Right cardiac atrium (tissue), 5 donors: ENCODE measurements at regions not wholly inside any gene's neighbourhood (a gene's known extent, or its start where the extent isn't known, plus 50 kb on each side); places are given as distances from the start of the nearest gene placed in this dataset.
"Not testable (repeated sequence)": the region's sequence is repeated elsewhere in the genome, so short reads cannot be mapped to it uniquely, and the experiment has no call there.

ENCODE experiments used
- ATAC-seq, 2 donors: fragments of 200-7000 bp; cut with Tn5 transposase; one replicate each; pipeline versions ENCODE4 v1.8.0 to v1.9.1; 2020; ENCODE audit warnings: moderate library complexity in 2 of 2, mild to moderate bottlenecking in 1 of 2
- DNase-seq, 3 donors: peaks; one replicate each; pipeline ENCODE4 v3.0.0-alpha.2; 2020
- H3K27ac ChIP-seq: one replicate; pipeline ENCODE4 v1.5.1; 2013; ENCODE audit warnings: mild to moderate bottlenecking, low read length, control low read depth, moderate library complexity
- H3K27me3 ChIP-seq: one replicate; pipeline ENCODE4 v1.6.1; 2013; ENCODE audit not compliant: control insufficient read depth, insufficient read depth
- H3K4me1 ChIP-seq: one replicate; pipeline ENCODE4 v1.6.1; 2013; ENCODE audit warnings: low read length; ENCODE audit not compliant: control insufficient read depth, insufficient read depth
- H3K4me3 ChIP-seq: one replicate; pipeline ENCODE4 v1.5.1; 2013; ENCODE audit warnings: low read length, control low read depth
- H3K9me3 ChIP-seq: one replicate; pipeline ENCODE4 v1.6.1; 2013; ENCODE audit warnings: low read length; ENCODE audit not compliant: control insufficient read depth
- WGBS: extraction: QIAGEN DNeasy Blood & Tissue Kit; methylation state at CpG from one replicate; pipeline ENCODE4 v1.1.7; 2013; 5-methylcytosine and 5-hydroxymethylcytosine counted together
- intact Hi-C, 4 donors: fragments of 100-400 bp; cut with DNase I; formaldehyde crosslinking; loops; one replicate each; pipeline versions ENCODE4 v1.11.0 to v1.14.0; 2022 to 2023
- donor health status: healthy with polysubstance abuse.
- donor health status: DM: no; HTN: yes; CAD: no.
- donor health status: DM: no; HTN: no; CAD: no.
- donor health status: DM: no; HTN: yes; CAD: no; lungs with severe emphysema.
- donor health status: DM: yes; HTN: yes; CAD: no.

DNA sequence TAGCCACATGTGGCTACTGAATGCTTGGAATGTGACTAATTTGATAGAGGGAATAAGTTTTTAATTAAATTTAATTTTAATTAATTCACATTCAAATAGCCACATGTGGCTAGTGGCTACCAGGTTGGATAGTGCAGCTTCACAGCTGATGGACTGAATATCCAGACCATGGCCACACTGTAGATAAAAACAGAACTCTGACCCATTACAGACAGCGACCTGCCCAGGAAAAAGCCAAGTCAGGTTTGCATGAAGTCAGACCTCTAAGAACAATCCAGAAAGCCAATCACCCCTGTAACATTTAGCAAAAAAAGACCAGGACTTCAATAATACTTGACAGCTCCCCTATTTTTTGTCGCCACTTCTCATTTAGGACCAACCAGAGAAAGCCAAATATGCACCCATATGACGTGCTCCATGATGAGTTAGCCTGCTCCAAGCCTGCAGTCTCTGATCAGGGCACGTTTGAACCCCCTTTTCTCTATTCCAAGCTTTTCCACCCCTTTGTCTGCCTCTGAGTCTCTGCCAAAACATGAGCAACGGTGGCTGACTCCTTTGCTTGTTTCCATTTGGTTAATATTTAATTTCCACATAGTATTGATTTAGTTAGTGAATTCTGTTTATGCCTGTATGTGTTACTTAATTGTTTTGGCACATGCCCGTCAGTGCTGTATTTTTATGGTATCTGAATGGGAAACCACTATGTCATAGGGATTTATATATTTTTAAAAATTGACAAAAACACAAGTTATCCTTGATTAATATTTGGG is 636.3 kb downstream of the UTRN start:
- no peak for ATAC-seq
- WGBS: 67% methylated on average over 6 of the region's 6 CpGs
- intact Hi-C loops: no loop called here

DNA sequence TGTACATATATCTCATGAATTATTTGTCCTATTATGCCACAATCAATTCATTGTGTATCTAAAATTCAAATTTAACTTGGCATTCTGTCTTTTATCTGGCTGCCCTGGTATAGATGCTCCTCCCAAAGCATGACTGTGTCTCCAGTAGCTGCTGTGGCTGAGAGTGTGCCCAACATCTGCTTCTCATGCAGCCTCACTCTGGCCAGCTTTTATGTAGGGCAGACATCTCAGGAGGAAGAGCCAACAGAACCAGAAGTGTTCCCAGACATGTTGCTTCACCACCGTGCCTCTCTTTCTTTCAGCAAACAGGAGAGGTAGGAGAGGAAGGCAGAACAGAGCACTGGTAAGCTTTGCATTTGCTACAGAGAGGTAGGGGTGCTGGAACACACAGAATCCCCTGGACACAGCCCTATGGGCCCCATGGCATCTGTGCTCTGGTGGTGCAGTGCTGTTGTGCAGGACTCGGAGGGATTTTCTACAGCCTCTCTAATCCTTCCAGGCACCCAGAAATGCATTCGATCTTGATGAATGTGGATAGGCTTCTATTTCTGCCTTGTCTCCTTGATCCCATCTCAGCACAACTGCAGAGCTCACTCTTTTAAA is 637.1 kb downstream of the UTRN start:
- Histone ChIP-seq H3K9me3 (no peaks in the 10 kb centered on the region), H3K27me3 (no peaks in the 10 kb centered on the region), H3K27ac (no peak overlapping the region), H3K4me3 (no peak overlapping the region), H3K4me1 (no peaks in the 10 kb centered on the region)
- WGBS: 60% methylated on average over 3 of the region's 3 CpGs
- peak in 1 of 3 donors; percentile 42 for DNase-seq
- intact Hi-C loops: no loop called here
- ATAC-seq: peak in 1 of 2 donors; percentile 24

More for the DNA sequence above, 636.3 kb downstream of the UTRN start:
- Histone ChIP-seq H3K4me1 (no peaks in the 10 kb centered on the region), H3K4me3 (no peak overlapping the region), H3K27me3 (no peaks in the 10 kb centered on the region), H3K27ac (no peak overlapping the region), H3K9me3 (no peaks in the 10 kb centered on the region)
- no peak for DNase-seq

DNA sequence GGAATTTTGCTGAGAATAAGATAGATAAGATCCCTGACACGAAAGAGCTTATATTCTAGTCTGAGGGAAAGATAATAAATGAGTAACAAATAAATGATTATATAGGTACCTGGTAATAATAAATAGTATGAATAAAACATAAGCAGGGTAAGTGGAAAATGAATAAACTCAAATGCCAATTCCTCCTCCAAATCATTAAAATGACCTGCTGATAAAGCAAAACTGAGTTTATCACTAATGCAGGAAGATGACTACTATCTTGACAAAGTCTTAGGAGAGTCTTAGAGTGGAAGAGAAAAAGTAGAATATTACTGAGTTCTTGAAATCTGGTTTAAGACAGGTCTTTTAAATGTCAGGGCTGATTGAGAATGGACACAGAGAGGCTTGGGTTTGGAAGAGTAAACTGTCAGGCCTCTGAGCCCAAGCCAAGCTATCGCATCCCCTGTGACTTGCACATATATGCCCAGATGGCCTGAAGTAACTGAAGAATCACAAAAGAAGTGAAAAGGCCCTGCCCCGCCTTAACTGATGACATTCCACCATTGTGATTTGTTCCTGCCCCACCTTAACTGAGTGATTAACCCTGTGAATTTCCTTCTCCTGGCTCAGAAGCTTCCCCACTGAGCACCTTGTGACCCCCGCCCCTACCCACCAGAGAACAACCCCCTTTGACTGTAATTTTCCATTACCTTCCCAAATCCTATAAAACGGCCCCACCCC is 637.8 kb downstream of the UTRN start:
- H3K4me3 ChIP-seq, H3K27ac ChIP-seq, DNase-seq, intact Hi-C loops, H3K9me3 ChIP-seq, H3K4me1 ChIP-seq, ATAC-seq, H3K27me3 ChIP-seq: not testable (repeated sequence)
- WGBS: 80% methylated on average over 4 of the region's 5 CpGs

- H3K27ac ChIP-seq, intact Hi-C loops, H3K9me3 ChIP-seq, H3K4me1 ChIP-seq, H3K27me3 ChIP-seq, ATAC-seq, DNase-seq, H3K4me3 ChIP-seq: not testable (repeated sequence)
- WGBS: 94% methylated on average over 4 of the region's 5 CpGs
Measured at GRCh38 chr6:144923491-144923787, 638.3 kb downstream of the UTRN start.

DNA sequence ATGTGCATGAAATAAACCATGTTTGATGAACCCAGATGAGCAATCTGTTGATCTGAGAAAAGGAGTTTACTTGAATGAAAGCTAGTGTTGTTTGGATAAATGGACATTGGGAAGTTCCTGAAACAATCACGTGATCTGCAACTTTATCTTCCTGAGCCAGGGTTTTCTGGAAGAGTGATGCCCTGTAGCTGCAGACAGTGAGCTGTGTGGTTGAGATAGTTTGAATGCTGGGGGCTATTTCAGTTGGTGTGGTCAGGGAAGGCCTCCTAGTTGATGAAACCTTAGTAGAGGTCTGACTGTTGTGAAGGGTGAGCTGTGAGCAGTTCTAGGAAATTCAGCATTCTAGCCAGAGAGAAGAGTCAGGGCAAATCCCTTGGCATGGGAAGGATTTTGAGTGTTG is 643.7 kb downstream of the UTRN start:
- Histone ChIP-seq H3K27me3 (no peaks in the 10 kb centered on the region), H3K9me3 (no peaks in the 10 kb centered on the region), H3K4me3 (no peak overlapping the region), H3K4me1 (no peaks in the 10 kb centered on the region), H3K27ac (no peak overlapping the region)
- DNase-seq: no peak
- 84% methylated on average over 1 of the region's 1 CpG for WGBS
- ATAC-seq: no peak
- intact Hi-C loops: no loop called here

- ATAC-seq (no peak), DNase-seq (no peak)
- Histone ChIP-seq H3K4me1 (no peaks in the 10 kb centered on the region), H3K27me3 (no peaks in the 10 kb centered on the region), H3K27ac (no peak overlapping the region), H3K4me3 (no peak overlapping the region), H3K9me3 (no peaks in the 10 kb centered on the region)
- WGBS: 92% methylated on average over 1 of the region's 1 CpG
- intact Hi-C loops: no loop called here
Measured at GRCh38 chr6:144929262-144929661, 644.1 kb downstream of the UTRN start.

DNA sequence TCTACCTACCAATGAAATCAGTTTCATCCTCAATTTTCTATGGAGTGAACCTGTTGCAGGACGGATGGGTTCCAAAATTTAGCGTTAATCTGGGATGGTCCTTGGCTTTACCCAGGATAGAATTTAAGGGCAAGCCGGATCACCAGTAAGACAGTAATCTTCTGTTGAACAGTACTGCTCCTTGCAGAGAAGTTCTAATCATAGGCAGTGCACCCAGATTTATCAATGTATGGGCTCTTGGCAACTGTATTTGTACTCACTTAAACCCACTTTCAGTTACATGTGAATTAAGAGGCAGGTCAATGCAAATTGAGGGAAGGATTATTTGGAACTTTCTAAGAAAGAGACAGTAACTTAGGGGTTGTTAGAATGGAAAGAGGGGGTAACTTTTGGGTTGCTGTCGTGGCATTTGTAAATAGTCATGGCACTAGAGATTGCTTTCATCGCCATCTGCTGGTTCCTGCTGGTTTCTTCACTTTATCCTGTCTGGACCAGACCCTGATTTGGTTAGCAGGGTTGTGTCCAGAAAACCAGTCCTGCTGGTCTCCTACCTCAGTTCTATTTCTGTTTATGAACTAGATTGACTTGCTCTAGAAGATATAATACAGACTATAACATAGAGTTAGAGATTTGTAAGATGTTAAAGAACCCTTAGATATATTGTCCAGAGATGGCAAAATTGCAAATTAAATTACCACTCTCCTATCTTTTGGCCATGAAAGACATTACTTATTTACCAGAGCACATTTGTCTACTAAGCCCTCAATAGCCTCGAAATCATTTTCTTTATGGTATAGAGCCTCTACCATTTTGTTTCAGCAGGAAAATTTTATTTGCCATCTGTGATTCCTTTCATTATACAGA is 646.3 kb downstream of the UTRN start:
- Histone ChIP-seq H3K9me3 (no peaks in the 10 kb centered on the region), H3K4me3 (no peak overlapping the region), H3K4me1 (no peaks in the 10 kb centered on the region), H3K27me3 (no peaks in the 10 kb centered on the region), H3K27ac (no peak overlapping the region)
- WGBS: 58% methylated on average over 6 of the region's 6 CpGs
- DNase-seq: no peak
- intact Hi-C loops: loop anchor here in 1 of 4 donors (10.0 kb wide), 1 partner anchor 347 kb away; no protein-coding TSS in a partner anchor
- no peak for ATAC-seq

GRCh38 chr6:144932621-144933020 is 647.5 kb downstream of the UTRN start:
- Histone ChIP-seq H3K27ac (no peak overlapping the region), H3K27me3 (no peaks in the 10 kb centered on the region), H3K9me3 (no peaks in the 10 kb centered on the region), H3K4me1 (no peaks in the 10 kb centered on the region), H3K4me3 (no peak overlapping the region)
- ATAC-seq (no peak), DNase-seq (no peak)
- intact Hi-C loops: loop anchor here in 1 of 4 donors (10.0 kb wide), 1 partner anchor 348 kb away; no protein-coding TSS in a partner anchor
- 66% methylated on average over 1 of the region's 1 CpG for WGBS

GRCh38 chr6:144935181-144935580 is 650.0 kb downstream of the UTRN start:
- DNase-seq (no peak), ATAC-seq (no peak)
- intact Hi-C loops: loop anchor here in 1 of 4 donors (10.0 kb wide), 1 partner anchor 350 kb away; no protein-coding TSS in a partner anchor

DNA sequence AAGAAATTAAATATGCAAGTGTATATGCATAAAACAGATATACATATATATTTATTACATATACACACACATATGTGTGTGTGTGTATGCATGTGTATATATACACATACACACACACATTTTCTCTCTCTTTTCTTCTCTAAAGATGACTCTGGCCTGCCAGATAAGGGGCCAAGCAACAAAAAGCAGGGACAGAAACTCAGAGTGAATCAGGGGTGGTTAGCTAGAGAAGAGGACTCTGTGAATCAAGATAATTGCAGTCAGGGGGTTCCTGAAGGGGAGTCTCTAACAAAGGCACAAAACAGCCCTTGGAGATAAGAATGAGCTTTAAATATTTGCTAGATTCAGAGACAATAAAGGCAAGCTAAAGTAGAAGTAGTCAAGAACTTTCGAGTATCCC is 650.5 kb downstream of the UTRN start:
- no peaks in the 10 kb centered on the region for H3K4me1 ChIP-seq
- H3K9me3 ChIP-seq: no peaks in the 10 kb centered on the region
- H3K4me3 ChIP-seq: no peak overlapping the region
- no peak for ATAC-seq
- DNase-seq: no peak
- no peak overlapping the region for H3K27ac ChIP-seq
- intact Hi-C loops: loop anchor here in 1 of 4 donors (10.0 kb wide), 1 partner anchor 351 kb away; no protein-coding TSS in a partner anchor
- WGBS: 90% methylated on average over 1 of the region's 1 CpG
- H3K27me3 ChIP-seq: no peaks in the 10 kb centered on the region

More at GRCh38 chr6:144935181-144935580, 650.0 kb downstream of the UTRN start:
- H3K27me3 ChIP-seq: no peaks in the 10 kb centered on the region
- H3K27ac ChIP-seq: no peak overlapping the region
- no peaks in the 10 kb centered on the region for H3K9me3 ChIP-seq
- no peaks in the 10 kb centered on the region for H3K4me1 ChIP-seq
- no peak overlapping the region for H3K4me3 ChIP-seq
